ENCODE measurements at regions not wholly inside any gene's neighbourhood (a gene's known extent, or its start where the extent isn't known, plus 50 kb on each side); places are given as distances from the start of the nearest gene placed in this dataset.

- Histone ChIP-seq H3K4me3 (ENCODE audit: low read length in 3 of 3) (no peak overlapping the region), H3K27ac (ENCODE audit: low read depth in 2 of 2, low read length in 2 of 2) (no peak overlapping the region), H3K36me3 (ENCODE audit: control insufficient read depth in 2 of 3, insufficient read depth in 3 of 3, low read length in 3 of 3) (no peaks in the 10 kb centered on the region), H3K4me1 (ENCODE audit: control insufficient read depth in 2 of 3, insufficient read depth in 2 of 3, low read depth in 1 of 3, low read length in 3 of 3) (peaks cover 0 to 2% (median 0%) of the 10 kb centered on the region in 3 donors), H3K9ac (ENCODE audit: low read length in 3 of 3) (no peak overlapping the region), H3K9me3 (ENCODE audit: control insufficient read depth in 2 of 3, insufficient read depth in 1 of 3, low read length in 3 of 3) (no peaks in the 10 kb centered on the region), H3K27me3 (ENCODE audit: control insufficient read depth, insufficient read depth, low read length) (no peaks in the 10 kb centered on the region)
- FAIRE-seq: no peak
- no peak for TF ChIP-seq CTCF (IDR thresholded peaks at IDR 0.05; ENCODE audit: borderline replicate concordance, extremely low read depth, insufficient read depth)
- no peak for DNase-seq
- intact Hi-C loops (cut with DNase I): no loop called here
Measured at GRCh38 chr18:59041296-59041695, 98.4 kb upstream of the SEC11C start.

- no peaks in the 10 kb centered on the region for H3K36me3 ChIP-seq (ENCODE audit: control insufficient read depth in 2 of 3, insufficient read depth in 3 of 3, low read length in 3 of 3)
- H3K4me1 ChIP-seq (ENCODE audit: control insufficient read depth in 2 of 3, insufficient read depth in 2 of 3, low read depth in 1 of 3, low read length in 3 of 3): peaks cover 0 to 2% (median 0%) of the 10 kb centered on the region in 3 donors
- DNase-seq: peak in 4 of 5 donors; percentile 63 to 84 (median 77)
- no peak overlapping the region for H3K4me3 ChIP-seq (ENCODE audit: low read length in 3 of 3)
- TF ChIP-seq CTCF (IDR thresholded peaks at IDR 0.05; ENCODE audit: borderline replicate concordance, extremely low read depth, insufficient read depth): no peak
- peak overlapping the region in 1 of 2 donors; percentile 69 for H3K27ac ChIP-seq (ENCODE audit: low read depth in 2 of 2, low read length in 2 of 2)
- H3K27me3 ChIP-seq (ENCODE audit: control insufficient read depth, insufficient read depth, low read length): no peaks in the 10 kb centered on the region
- no peak overlapping the region for H3K9ac ChIP-seq (ENCODE audit: low read length in 3 of 3)
- intact Hi-C loops (cut with DNase I): no loop called here
- FAIRE-seq: no peak
- H3K9me3 ChIP-seq (ENCODE audit: control insufficient read depth in 2 of 3, insufficient read depth in 1 of 3, low read length in 3 of 3): no peaks in the 10 kb centered on the region
Measured at GRCh38 chr18:59041819-59042815, 97.6 kb upstream of the SEC11C start.

- H3K36me3 ChIP-seq (ENCODE audit: control insufficient read depth in 2 of 3, insufficient read depth in 3 of 3, low read length in 3 of 3): no peaks in the 10 kb centered on the region
- H3K27ac ChIP-seq (ENCODE audit: low read depth in 2 of 2, low read length in 2 of 2): peak overlapping the region; percentile 23 to 70
- no peak for TF ChIP-seq CTCF (IDR thresholded peaks at IDR 0.05; ENCODE audit: borderline replicate concordance, extremely low read depth, insufficient read depth)
- DNase-seq (no peak), FAIRE-seq (no peak)
- intact Hi-C loops (cut with DNase I): no loop called here
- H3K4me1 ChIP-seq (ENCODE audit: control insufficient read depth in 2 of 3, insufficient read depth in 2 of 3, low read depth in 1 of 3, low read length in 3 of 3): peaks cover 0 to 5% (median 2%) of the 10 kb centered on the region in 3 donors
- no peak overlapping the region for H3K4me3 ChIP-seq (ENCODE audit: low read length in 3 of 3)
- no peak overlapping the region for H3K9ac ChIP-seq (ENCODE audit: low read length in 3 of 3)
- no peaks in the 10 kb centered on the region for H3K9me3 ChIP-seq (ENCODE audit: control insufficient read depth in 2 of 3, insufficient read depth in 1 of 3, low read length in 3 of 3)
- H3K27me3 ChIP-seq (ENCODE audit: control insufficient read depth, insufficient read depth, low read length): no peaks in the 10 kb centered on the region
Measured at GRCh38 chr18:59044855-59045254, 94.8 kb upstream of the SEC11C start.
